ENCODE measurements at regions not wholly inside any gene's neighbourhood (a gene's known extent, or its start where the extent isn't known, plus 50 kb on each side); places are given as distances from the start of the nearest gene placed in this dataset.

DNA sequence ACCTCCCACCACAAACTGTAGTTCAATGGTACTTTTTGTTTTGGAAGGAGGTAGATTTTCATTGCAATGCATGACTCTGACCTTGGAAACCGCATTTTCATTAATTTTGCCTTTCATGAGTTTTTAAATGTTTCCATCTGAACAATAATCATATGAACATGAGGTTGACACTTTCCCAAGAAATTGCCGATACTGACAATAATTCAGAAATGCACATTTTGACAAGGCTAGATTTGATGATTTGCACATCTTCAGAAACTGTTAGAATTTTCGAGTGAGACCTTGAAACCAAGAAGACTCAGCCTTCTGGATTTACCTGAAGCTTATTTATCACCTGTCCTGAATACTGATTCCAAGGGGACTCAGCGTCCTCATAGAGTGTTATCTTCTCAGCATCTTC, 93.8 kb upstream of the NTRK2 start:
- no peak for TF ChIP-seq NR3C1 (IDR thresholded peaks at IDR 0.05)
- TF ChIP-seq, protein P1, sequence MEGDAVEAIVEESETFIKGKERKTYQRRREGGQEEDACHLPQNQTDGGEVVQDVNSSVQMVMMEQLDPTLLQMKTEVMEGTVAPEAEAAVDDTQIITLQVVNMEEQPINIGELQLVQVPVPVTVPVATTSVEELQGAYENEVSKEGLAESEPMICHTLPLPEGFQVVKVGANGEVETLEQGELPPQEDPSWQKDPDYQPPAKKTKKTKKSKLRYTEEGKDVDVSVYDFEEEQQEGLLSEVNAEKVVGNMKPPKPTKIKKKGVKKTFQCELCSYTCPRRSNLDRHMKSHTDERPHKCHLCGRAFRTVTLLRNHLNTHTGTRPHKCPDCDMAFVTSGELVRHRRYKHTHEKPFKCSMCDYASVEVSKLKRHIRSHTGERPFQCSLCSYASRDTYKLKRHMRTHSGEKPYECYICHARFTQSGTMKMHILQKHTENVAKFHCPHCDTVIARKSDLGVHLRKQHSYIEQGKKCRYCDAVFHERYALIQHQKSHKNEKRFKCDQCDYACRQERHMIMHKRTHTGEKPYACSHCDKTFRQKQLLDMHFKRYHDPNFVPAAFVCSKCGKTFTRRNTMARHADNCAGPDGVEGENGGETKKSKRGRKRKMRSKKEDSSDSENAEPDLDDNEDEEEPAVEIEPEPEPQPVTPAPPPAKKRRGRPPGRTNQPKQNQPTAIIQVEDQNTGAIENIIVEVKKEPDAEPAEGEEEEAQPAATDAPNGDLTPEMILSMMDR (IDR thresholded peaks at IDR 0.05): no peak
- TF ChIP-seq, protein P2, sequence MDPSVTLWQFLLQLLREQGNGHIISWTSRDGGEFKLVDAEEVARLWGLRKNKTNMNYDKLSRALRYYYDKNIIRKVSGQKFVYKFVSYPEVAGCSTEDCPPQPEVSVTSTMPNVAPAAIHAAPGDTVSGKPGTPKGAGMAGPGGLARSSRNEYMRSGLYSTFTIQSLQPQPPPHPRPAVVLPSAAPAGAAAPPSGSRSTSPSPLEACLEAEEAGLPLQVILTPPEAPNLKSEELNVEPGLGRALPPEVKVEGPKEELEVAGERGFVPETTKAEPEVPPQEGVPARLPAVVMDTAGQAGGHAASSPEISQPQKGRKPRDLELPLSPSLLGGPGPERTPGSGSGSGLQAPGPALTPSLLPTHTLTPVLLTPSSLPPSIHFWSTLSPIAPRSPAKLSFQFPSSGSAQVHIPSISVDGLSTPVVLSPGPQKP (IDR thresholded peaks at IDR 0.05; ENCODE audit: low read depth, low read length): no peak
- no peak for TF ChIP-seq CEBPB (IDR thresholded peaks at IDR 0.05)
- TF ChIP-seq, protein P3, sequence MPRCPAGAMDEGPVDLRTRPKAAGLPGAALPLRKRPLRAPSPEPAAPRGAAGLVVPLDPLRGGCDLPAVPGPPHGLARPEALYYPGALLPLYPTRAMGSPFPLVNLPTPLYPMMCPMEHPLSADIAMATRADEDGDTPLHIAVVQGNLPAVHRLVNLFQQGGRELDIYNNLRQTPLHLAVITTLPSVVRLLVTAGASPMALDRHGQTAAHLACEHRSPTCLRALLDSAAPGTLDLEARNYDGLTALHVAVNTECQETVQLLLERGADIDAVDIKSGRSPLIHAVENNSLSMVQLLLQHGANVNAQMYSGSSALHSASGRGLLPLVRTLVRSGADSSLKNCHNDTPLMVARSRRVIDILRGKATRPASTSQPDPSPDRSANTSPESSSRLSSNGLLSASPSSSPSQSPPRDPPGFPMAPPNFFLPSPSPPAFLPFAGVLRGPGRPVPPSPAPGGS (IDR thresholded peaks at IDR 0.05): no peak

All from A549 (cell line).